ENCODE measurements at regions not wholly inside any gene's neighbourhood (a gene's known extent, or its start where the extent isn't known, plus 50 kb on each side); places are given as distances from the start of the nearest gene placed in this dataset.

GRCh38 chr21:27206368-27206982 is 239.6 kb upstream of the ADAMTS5 start:
- no peak overlapping the region for H3K4me3 ChIP-seq (ENCODE audit: low read length)
- TF ChIP-seq CTCF (IDR thresholded peaks at IDR 0.05; ENCODE audit: insufficient read depth, low read depth, low read length, missing control alignments): no peak
- no peak for DNase-seq (ENCODE audit: low read depth)

GRCh38 chr21:27202301-27202700 is 235.4 kb upstream of the ADAMTS5 start:
- no peak for TF ChIP-seq CTCF (IDR thresholded peaks at IDR 0.05; ENCODE audit: insufficient read depth, low read depth, low read length, missing control alignments)
- DNase-seq (ENCODE audit: low read depth): no peak
- H3K4me3 ChIP-seq (ENCODE audit: low read length): no peak overlapping the region

- DNase-seq (ENCODE audit: low read depth): no peak
- no peak for TF ChIP-seq CTCF (IDR thresholded peaks at IDR 0.05; ENCODE audit: insufficient read depth, low read depth, low read length, missing control alignments)
Measured at GRCh38 chr21:27201197-27201596, 234.3 kb upstream of the ADAMTS5 start.

GRCh38 chr21:27196651-27197050 is 229.8 kb upstream of the ADAMTS5 start:
- H3K4me3 ChIP-seq (ENCODE audit: low read length): no peak overlapping the region
- DNase-seq (ENCODE audit: low read depth): no peak
- TF ChIP-seq CTCF (IDR thresholded peaks at IDR 0.05; ENCODE audit: insufficient read depth, low read depth, low read length, missing control alignments): no peak

More at GRCh38 chr21:27201197-27201596, 234.3 kb upstream of the ADAMTS5 start:
- no peak overlapping the region for H3K4me3 ChIP-seq (ENCODE audit: low read length)

- no peak overlapping the region for H3K4me3 ChIP-seq (ENCODE audit: low read length)
- no peak for DNase-seq (ENCODE audit: low read depth)
- TF ChIP-seq CTCF (IDR thresholded peaks at IDR 0.05; ENCODE audit: insufficient read depth, low read depth, low read length, missing control alignments): no peak
Measured at GRCh38 chr21:27192281-27192949, 225.5 kb upstream of the ADAMTS5 start.

- DNase-seq (ENCODE audit: low read depth): no peak
- no peak overlapping the region for H3K4me3 ChIP-seq (ENCODE audit: low read length)
- TF ChIP-seq CTCF (IDR thresholded peaks at IDR 0.05; ENCODE audit: insufficient read depth, low read depth, low read length, missing control alignments): no peak
Measured at GRCh38 chr21:27190601-27191000, 223.7 kb upstream of the ADAMTS5 start.

GRCh38 chr21:27189870-27190269 is 223.0 kb upstream of the ADAMTS5 start:
- DNase-seq (ENCODE audit: low read depth): no peak
- TF ChIP-seq CTCF (IDR thresholded peaks at IDR 0.05; ENCODE audit: insufficient read depth, low read depth, low read length, missing control alignments): no peak
- H3K4me3 ChIP-seq (ENCODE audit: low read length): no peak overlapping the region
